Adrenal gland (tissue), 9 donors: ENCODE measurements at regions not wholly inside any gene's neighbourhood (a gene's known extent, or its start where the extent isn't known, plus 50 kb on each side); places are given as distances from the start of the nearest gene placed in this dataset.

Experiments used
- DNase-seq, 7 donors: peaks; one replicate each; pipeline ENCODE4 v3.0.0-alpha.2; 2019 to 2020
- H3K27ac ChIP-seq, 5 donors: fragments of 200-600 bp; sonication (generic) in 4 of 5; 1 replicate in 3 of 5; 2 replicates in 2 of 5; pipeline versions ENCODE4 v1.5.1 to v1.8.0; 2016 to 2020; ENCODE audit warnings: mild to moderate bottlenecking in 1 of 5
- H3K27me3 ChIP-seq: fragments of 200-600 bp; 2 replicates; pipeline ENCODE4 v1.8.0; 2021
- H3K36me3 ChIP-seq, 2 donors: fragments of 200-600 bp; replicated peaks in 1 of 2; 1 replicate in 1 of 2; 2 replicates in 1 of 2; pipeline versions ENCODE4 v1.5.1 to v1.8.0; 2018 to 2022
- H3K4me1 ChIP-seq, 2 donors: fragments of 200-600 bp; replicated peaks in 1 of 2; 1 replicate in 1 of 2; 2 replicates in 1 of 2; pipeline versions ENCODE4 v1.5.1 to v1.8.0; 2018 to 2021
- H3K4me3 ChIP-seq, 4 donors: fragments of 200-600 bp; sonication (generic) in 3 of 4; one replicate each; pipeline ENCODE4 v1.5.1; 2016 to 2018
- H3K9me3 ChIP-seq, 3 donors: fragments of 200-600 bp; sonication (generic) in 1 of 3; replicated peaks in 1 of 3; 1 replicate in 2 of 3; 2 replicates in 1 of 3; pipeline versions ENCODE4 v1.5.1 to v1.8.0; 2016 to 2021
- CTCF ChIP-seq, 6 experiments: fragments of 450-650 bp in 4 of 6; fragments of 200-600 bp in 2 of 6; sonication (generic) in 1 of 6; IDR thresholded peaks; 1 replicate in 5 of 6; 2 replicates in 1 of 6; pipeline versions ENCODE4 v1.5.1 to v1.8.0; 2016 to 2021; ENCODE audit warnings: antibody characterized with exemption in 6 of 6, mild to moderate bottlenecking in 2 of 6, moderate library complexity in 1 of 6
- POLR2A ChIP-seq, 2 donors: fragments of 450-650 bp; IDR thresholded peaks; one replicate each; pipeline ENCODE4 v1.6.1; 2017; ENCODE audit warnings: antibody characterized with exemption in 2 of 2, mild to moderate bottlenecking in 2 of 2, moderate library complexity in 1 of 2
- WGBS, 4 donors: extraction: QIAGEN DNeasy Blood & Tissue Kit in 2 of 4; methylation state at CpG; one replicate each; pipeline versions ENCODE4 v1.1.5 to v1.1.7; 2013 to 2017; 5-methylcytosine and 5-hydroxymethylcytosine counted together
- intact Hi-C, 2 donors: fragments of 100-400 bp; cut with DNase I; formaldehyde crosslinking; loops; one replicate each; pipeline versions ENCODE4 v1.14.1 to v1.15.0; 2022 to 2023
- donor health status: healthy with polysubstance abuse.
- donor health status: Bipolar disorder and iron deficiency.
- donor health status: DM: yes; HTN: yes; CAD: no.
- donor health status: DM: no; HTN: no; CAD: no.
- donor health status: DM: no; HTN: no; CAD: no.

GRCh38 chr20:7665376-7665775, 274.9 kb downstream of the HAO1 start:
- no peaks in the 10 kb centered on the region for H3K36me3 ChIP-seq
- H3K4me1 ChIP-seq, result no peaks in the 10 kb centered on the region
- DNase-seq, result no peak
- WGBS, 4 donors, result 26 to 43% (median 34%) methylated on average over 2 of the region's 2 CpGs
- TF ChIP-seq POLR2A (IDR thresholded peaks at IDR 0.05), result no peak
- no peak for TF ChIP-seq CTCF (IDR thresholded peaks at IDR 0.05)
- H3K27me3 ChIP-seq, result no peaks in the 10 kb centered on the region
- intact Hi-C loops, result no loop called here
- H3K27ac ChIP-seq, result no peak overlapping the region
- no peak overlapping the region for H3K4me3 ChIP-seq
- no peaks in the 10 kb centered on the region for H3K9me3 ChIP-seq

- intact Hi-C loops, result no loop called here
- Histone ChIP-seq H3K4me1 (no peaks in the 10 kb centered on the region), H3K4me3 (no peak overlapping the region), H3K27ac (no peak overlapping the region), H3K36me3 (no peaks in the 10 kb centered on the region), H3K9me3 (no peaks in the 10 kb centered on the region), H3K27me3 (no peaks in the 10 kb centered on the region)
- DNase-seq, result no peak
- 40 to 54% (median 44%) methylated on average over 4 of the region's 4 CpGs for WGBS, 4 donors
- TF ChIP-seq CTCF (IDR thresholded peaks at IDR 0.05) (no peak), POLR2A (IDR thresholded peaks at IDR 0.05) (no peak)
These were observed 273.1 kb downstream of the HAO1 start for GRCh38 chr20:7667194-7667593.

GRCh38 chr20:7672571-7672970, 267.7 kb downstream of the HAO1 start:
- no peak for DNase-seq
- H3K9me3 ChIP-seq, result no peaks in the 10 kb centered on the region
- intact Hi-C loops, result no loop called here
- no peak overlapping the region for H3K27ac ChIP-seq
- no peak for TF ChIP-seq POLR2A (IDR thresholded peaks at IDR 0.05)
- no peak for TF ChIP-seq CTCF (IDR thresholded peaks at IDR 0.05)
- H3K27me3 ChIP-seq, result no peaks in the 10 kb centered on the region
- H3K36me3 ChIP-seq, result no peaks in the 10 kb centered on the region
- no peaks in the 10 kb centered on the region for H3K4me1 ChIP-seq
- 78 to 86% (median 81%) methylated on average over 7 of the region's 7 CpGs for WGBS, 4 donors
- no peak overlapping the region for H3K4me3 ChIP-seq

GRCh38 chr20:7673841-7674240, 266.4 kb downstream of the HAO1 start:
- no peak for DNase-seq
- no peaks in the 10 kb centered on the region for H3K9me3 ChIP-seq
- intact Hi-C loops, result no loop called here
- no peaks in the 10 kb centered on the region for H3K27me3 ChIP-seq
- 76 to 93% (median 86%) methylated on average over 2 of the region's 2 CpGs for WGBS, 4 donors
- H3K36me3 ChIP-seq, result no peaks in the 10 kb centered on the region
- H3K4me1 ChIP-seq, result no peaks in the 10 kb centered on the region
- no peak overlapping the region for H3K4me3 ChIP-seq
- no peak overlapping the region for H3K27ac ChIP-seq
- no peak for TF ChIP-seq POLR2A (IDR thresholded peaks at IDR 0.05)
- TF ChIP-seq CTCF (IDR thresholded peaks at IDR 0.05), result no peak
